ENCODE measurements at regions not wholly inside any gene's neighbourhood (a gene's known extent, or its start where the extent isn't known, plus 50 kb on each side); places are given as distances from the start of the nearest gene placed in this dataset.

DNA sequence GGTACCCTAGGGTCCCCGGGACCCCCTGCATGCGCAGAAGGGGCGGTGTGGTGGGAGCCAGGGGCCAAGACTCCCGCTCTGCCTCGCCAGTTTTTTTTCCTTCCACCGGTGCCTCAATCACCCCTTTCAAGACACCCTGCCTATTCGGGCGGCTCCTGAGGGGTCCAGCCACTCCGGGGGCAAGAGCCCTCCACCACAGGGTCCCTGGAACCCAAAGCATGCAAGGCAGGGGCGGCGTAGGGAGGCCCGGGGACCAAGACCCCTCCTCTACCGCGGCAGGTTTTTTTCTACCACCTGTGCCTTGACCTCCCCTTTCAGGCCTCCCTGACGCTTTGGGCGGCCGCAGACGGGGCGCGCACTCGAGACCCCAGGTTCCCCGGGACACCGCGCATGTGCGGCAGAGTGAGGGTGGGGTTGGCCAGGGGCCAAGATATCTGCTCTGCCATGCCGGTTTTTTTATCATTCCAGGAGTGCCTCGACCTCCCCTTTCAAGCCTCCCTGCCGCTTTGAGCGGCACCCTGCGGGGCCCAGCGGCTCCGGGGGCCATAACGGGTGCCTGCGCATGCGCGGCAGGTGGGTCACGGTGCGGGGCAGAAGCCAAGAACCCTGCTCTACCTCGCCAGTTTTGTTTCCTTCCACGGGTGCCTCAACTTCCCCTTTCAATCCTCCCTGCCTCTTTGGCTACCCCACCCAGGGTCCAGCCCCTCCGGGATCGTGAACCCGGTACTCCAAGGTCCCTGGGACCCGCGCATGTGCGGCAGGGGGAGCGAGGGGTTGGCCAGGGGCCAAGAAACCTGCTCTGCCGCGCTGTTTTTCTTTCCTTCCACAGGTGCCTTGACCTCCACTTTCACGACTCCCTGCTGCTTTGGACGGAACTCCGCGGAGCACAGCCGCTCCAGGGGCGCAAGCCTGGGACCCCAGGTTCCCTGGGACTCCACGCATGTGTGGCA lies 328.1 kb downstream of the ALG10 start:
- no peak for FAIRE-seq
- H3K27me3 ChIP-seq (ENCODE audit: control insufficient read depth, insufficient read depth, low read length): no peaks in the 10 kb centered on the region
- TF ChIP-seq, protein P1, sequence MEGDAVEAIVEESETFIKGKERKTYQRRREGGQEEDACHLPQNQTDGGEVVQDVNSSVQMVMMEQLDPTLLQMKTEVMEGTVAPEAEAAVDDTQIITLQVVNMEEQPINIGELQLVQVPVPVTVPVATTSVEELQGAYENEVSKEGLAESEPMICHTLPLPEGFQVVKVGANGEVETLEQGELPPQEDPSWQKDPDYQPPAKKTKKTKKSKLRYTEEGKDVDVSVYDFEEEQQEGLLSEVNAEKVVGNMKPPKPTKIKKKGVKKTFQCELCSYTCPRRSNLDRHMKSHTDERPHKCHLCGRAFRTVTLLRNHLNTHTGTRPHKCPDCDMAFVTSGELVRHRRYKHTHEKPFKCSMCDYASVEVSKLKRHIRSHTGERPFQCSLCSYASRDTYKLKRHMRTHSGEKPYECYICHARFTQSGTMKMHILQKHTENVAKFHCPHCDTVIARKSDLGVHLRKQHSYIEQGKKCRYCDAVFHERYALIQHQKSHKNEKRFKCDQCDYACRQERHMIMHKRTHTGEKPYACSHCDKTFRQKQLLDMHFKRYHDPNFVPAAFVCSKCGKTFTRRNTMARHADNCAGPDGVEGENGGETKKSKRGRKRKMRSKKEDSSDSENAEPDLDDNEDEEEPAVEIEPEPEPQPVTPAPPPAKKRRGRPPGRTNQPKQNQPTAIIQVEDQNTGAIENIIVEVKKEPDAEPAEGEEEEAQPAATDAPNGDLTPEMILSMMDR (IDR thresholded peaks at IDR 0.05; ENCODE audit: insufficient read depth, low read length, severe bottlenecking): no peak
- H3K4me3 ChIP-seq (ENCODE audit: low read depth, low read length): no peak overlapping the region
- DNase-seq (ENCODE audit: low read depth): no peak
- H3K36me3 ChIP-seq (ENCODE audit: control insufficient read depth, insufficient read depth, low read length): no peaks in the 10 kb centered on the region

DNA sequence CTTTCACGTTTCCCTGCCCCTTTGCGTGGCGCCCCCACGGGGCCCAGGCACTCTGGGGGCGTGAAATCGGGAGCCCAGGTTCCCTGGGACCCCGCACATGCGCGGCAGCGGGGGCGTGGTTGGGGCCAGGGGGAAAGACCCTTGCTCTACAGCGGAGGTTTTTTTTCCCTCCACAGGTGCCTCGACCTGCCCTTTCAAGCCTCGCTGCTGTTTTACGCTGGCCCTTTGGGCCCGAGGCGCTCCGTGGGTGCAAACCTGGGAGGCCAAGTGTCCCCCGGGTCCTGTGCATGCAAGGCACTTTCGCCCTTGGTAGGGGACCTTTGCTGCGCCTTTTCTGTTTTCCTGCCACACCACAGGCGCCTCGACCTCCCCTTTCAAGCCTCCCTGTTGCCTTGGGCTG lies 329.8 kb downstream of the ALG10 start:
- FAIRE-seq (no peak), DNase-seq (ENCODE audit: low read depth) (no peak)
- TF ChIP-seq, protein P1 (IDR thresholded peaks at IDR 0.05; ENCODE audit: insufficient read depth, low read length, severe bottlenecking): no peak
- no peaks in the 10 kb centered on the region for H3K36me3 ChIP-seq (ENCODE audit: control insufficient read depth, insufficient read depth, low read length)
- no peak overlapping the region for H3K4me3 ChIP-seq (ENCODE audit: low read depth, low read length)
- no peaks in the 10 kb centered on the region for H3K27me3 ChIP-seq (ENCODE audit: control insufficient read depth, insufficient read depth, low read length)

DNA sequence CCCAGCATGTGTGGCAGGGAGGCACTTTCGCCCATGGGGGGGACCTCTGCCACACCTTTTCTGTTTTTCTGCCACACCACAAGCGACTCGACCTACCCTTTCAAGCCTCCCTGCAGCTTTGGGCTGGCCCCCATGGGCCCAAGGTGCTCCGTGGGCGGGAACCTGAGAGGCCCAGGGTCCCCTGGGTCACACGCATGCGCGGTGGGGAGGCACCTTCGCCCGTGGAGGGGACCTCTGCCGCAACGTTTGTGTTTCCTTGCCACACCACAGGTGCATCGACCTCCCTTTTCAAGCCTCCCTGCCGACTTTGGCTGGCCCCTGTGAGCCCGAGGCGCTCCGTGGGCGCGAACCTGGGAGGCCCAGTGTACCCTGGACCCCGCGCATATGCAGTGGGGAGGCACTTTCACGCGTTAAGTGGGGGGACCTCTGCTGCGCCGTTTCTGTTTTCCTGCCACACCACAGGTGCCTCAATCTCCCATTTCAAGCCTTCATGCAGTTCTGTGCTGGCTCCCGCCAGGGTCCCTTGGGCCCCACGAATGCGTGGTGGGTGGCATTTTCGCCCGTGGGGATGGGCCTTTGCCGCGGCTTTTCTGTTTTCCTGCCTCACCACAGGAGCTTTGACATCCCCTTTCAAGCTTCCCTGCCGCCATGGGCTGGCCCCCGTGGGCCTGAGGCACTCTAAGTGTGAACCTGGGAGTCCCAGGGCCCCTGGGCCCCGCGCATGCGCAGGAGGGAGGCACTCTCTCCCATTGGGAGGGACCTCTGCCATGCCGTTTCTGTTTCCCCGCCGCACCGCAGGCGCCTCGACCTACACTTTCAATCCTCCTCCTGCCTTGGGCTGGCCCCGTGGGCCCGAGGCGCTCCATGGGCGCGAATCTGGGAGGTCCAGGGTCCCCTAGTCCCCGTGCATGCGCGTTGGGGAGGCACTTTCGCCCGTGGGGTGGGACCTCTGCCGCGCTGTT lies 332.2 kb downstream of the ALG10 start:
- FAIRE-seq (no peak), DNase-seq (ENCODE audit: low read depth) (no peak)
- Histone ChIP-seq H3K27me3 (ENCODE audit: control insufficient read depth, insufficient read depth, low read length) (no peaks in the 10 kb centered on the region), H3K4me3 (ENCODE audit: low read depth, low read length) (no peak overlapping the region), H3K36me3 (ENCODE audit: control insufficient read depth, insufficient read depth, low read length) (no peaks in the 10 kb centered on the region)
- TF ChIP-seq, protein P1 (IDR thresholded peaks at IDR 0.05; ENCODE audit: insufficient read depth, low read length, severe bottlenecking): no peak

DNA sequence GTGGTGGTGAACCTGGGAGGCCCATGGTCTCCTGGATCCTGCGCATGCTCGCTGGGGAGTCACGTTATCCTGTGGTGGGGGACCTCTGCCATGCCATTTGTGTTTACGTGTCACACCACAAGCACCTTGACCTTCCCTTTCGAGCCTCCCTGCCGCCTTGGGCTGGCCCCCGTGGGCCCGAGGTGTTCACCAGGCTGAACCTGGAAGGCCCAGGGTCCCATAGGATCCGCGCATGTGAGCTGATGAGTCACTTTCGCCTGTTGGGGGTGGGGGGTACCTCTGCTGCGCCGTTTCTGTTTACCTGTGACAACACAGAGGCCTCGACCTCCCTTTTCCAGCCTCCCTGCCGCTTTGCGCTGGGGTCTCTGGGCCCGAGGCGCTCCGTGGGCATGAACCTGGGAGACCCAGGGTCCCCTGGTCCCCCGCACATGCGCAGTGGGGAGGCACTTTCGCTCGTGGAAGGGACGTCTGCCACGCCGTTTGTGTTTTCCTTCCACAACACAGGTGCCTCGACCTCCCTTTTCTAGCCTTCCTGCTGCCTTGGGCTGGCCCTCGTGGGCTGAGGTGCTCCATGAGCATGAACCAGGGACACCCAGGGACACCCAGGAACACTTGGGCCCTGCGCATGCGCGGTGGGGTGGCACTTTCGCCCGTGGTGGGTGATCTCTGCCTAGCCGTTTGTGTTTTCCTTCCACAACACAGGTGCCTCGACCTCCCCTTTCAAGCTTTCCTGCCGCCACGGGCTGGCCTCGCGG lies 334.1 kb downstream of the ALG10 start:
- no peaks in the 10 kb centered on the region for H3K36me3 ChIP-seq (ENCODE audit: control insufficient read depth, insufficient read depth, low read length)
- no peak overlapping the region for H3K4me3 ChIP-seq (ENCODE audit: low read depth, low read length)
- TF ChIP-seq, protein P1 (IDR thresholded peaks at IDR 0.05; ENCODE audit: insufficient read depth, low read length, severe bottlenecking): no peak
- no peak for DNase-seq (ENCODE audit: low read depth)
- H3K27me3 ChIP-seq (ENCODE audit: control insufficient read depth, insufficient read depth, low read length): no peaks in the 10 kb centered on the region
- FAIRE-seq: no peak

DNA sequence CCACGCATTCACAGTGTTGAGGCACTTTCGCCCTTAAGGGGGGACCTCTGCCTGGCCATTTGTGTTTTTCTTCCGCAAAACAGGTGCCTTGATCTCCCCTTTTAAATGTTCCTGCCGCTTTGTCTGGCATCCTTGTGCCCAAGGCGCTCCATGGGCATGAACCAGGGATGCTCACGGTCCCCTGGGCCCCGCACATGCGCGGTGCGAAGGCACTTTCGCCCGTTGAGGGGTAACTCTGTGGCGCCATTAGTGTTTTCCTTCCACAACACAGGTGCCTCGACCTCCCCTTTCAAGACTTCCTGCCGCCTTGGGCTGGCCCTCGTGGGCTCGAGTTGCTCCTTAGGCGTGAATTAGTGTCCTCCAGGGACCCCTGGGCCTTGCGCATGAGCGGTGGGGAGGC lies 335.5 kb downstream of the ALG10 start:
- no peak for FAIRE-seq

More for the DNA sequence above, 335.5 kb downstream of the ALG10 start:
- Histone ChIP-seq H3K4me3 (ENCODE audit: low read depth, low read length) (no peak overlapping the region), H3K27me3 (ENCODE audit: control insufficient read depth, insufficient read depth, low read length) (no peaks in the 10 kb centered on the region), H3K36me3 (ENCODE audit: control insufficient read depth, insufficient read depth, low read length) (no peaks in the 10 kb centered on the region)
- TF ChIP-seq, protein P1 (IDR thresholded peaks at IDR 0.05; ENCODE audit: insufficient read depth, low read length, severe bottlenecking): no peak
- no peak for DNase-seq (ENCODE audit: low read depth)
